OCI-LY1 (cell line): ENCODE measurements at regions not wholly inside any gene's neighbourhood (a gene's known extent, or its start where the extent isn't known, plus 50 kb on each side); places are given as distances from the start of the nearest gene placed in this dataset.

ENCODE experiments used
- H2AFZ ChIP-seq: fragments of 200-600 bp; sonication (generic), shearing (Covaris generic); 2 replicates; pipeline ENCODE4 v1.6.0; 2014; ENCODE audit warnings: antibody characterized with exemption, mild to moderate bottlenecking, low read length
- H3F3A ChIP-seq: fragments of 200-600 bp; sonication (generic), shearing (Covaris generic); 2 replicates; pipeline ENCODE4 v1.6.0; 2014; ENCODE audit warnings: mild to moderate bottlenecking, antibody characterized with exemption, low read length, moderate library complexity; ENCODE audit not compliant: insufficient read depth
- H3K27ac ChIP-seq: fragments of 200-600 bp; sonication (generic); 2 replicates; pipeline ENCODE4 v1.5.1; 2014; ENCODE audit warnings: low read length, mixed run types, mild to moderate bottlenecking, low read depth; ENCODE audit not compliant: poor library complexity, severe bottlenecking
- H3K27me3 ChIP-seq: fragments of 200-600 bp; sonication (generic); 2 replicates; pipeline ENCODE4 v1.6.0; 2014; ENCODE audit warnings: antibody characterized with exemption, mild to moderate bottlenecking, low read length, moderate library complexity; ENCODE audit not compliant: insufficient read depth
- H3K36me3 ChIP-seq: fragments of 200-600 bp; sonication (generic); 2 replicates; pipeline ENCODE4 v1.6.1; 2014; ENCODE audit warnings: mild to moderate bottlenecking, antibody characterized with exemption, low read length, moderate library complexity, mixed read lengths; ENCODE audit not compliant: insufficient read depth
- H3K4me1 ChIP-seq: fragments of 200-600 bp; sonication (generic); 2 replicates; pipeline ENCODE4 v1.5.1; 2014; ENCODE audit warnings: mild to moderate bottlenecking, low read length, moderate library complexity; ENCODE audit not compliant: insufficient read depth, severe bottlenecking
- H3K4me2 ChIP-seq: fragments of 200-600 bp; sonication (generic), shearing (Covaris generic); 2 replicates; pipeline ENCODE4 v1.6.1; 2014; ENCODE audit warnings: low read length
- H3K4me3 ChIP-seq: fragments of 200-600 bp; sonication (generic); 2 replicates; pipeline ENCODE4 v1.5.1; 2014; ENCODE audit warnings: low read length, low read depth, mild to moderate bottlenecking, mixed read lengths; ENCODE audit not compliant: poor library complexity, severe bottlenecking
- H3K79me2 ChIP-seq: fragments of 200-600 bp; shearing (Covaris generic); 2 replicates; pipeline ENCODE4 v1.6.1; 2016; ENCODE audit warnings: mixed run types, low read length, mixed read lengths; ENCODE audit not compliant: insufficient read depth
- H3K9ac ChIP-seq: fragments of 200-600 bp; sonication (generic), shearing (Covaris generic); 2 replicates; pipeline ENCODE4 v1.6.1; 2014; ENCODE audit warnings: mild to moderate bottlenecking, low read length, mixed read lengths
- H3K9me2 ChIP-seq: fragments of 200-600 bp; sonication (generic), shearing (Covaris generic); 2 replicates; pipeline ENCODE4 v1.6.1; 2014; ENCODE audit warnings: low read depth, mild to moderate bottlenecking, low read length, mixed read lengths
- H3K9me3 ChIP-seq: fragments of 200-600 bp; shearing (Covaris generic); 2 replicates; pipeline ENCODE4 v1.6.1; 2014; ENCODE audit warnings: low read length, mixed read lengths
- H4K20me1 ChIP-seq: fragments of 200-600 bp; sonication (generic), shearing (Covaris generic); 2 replicates; pipeline ENCODE4 v1.6.0; 2016; ENCODE audit warnings: mild to moderate bottlenecking, low read length; ENCODE audit not compliant: insufficient read depth
- CTCF ChIP-seq: fragments of 200-600 bp; sonication (generic), shearing (Covaris generic); IDR thresholded peaks from 2 replicates; pipeline ENCODE4 v1.5.1; 2017; ENCODE audit warnings: mild to moderate bottlenecking, antibody characterized with exemption, low read length, moderate library complexity, mixed read lengths
- EZH2 ChIP-seq: fragments of 200-600 bp; sonication (generic), shearing (Covaris generic); IDR thresholded peaks from 2 replicates; pipeline ENCODE4 v1.8.0; 2017; ENCODE audit warnings: borderline replicate concordance, mixed run types, mild to moderate bottlenecking, antibody characterized with exemption, low read length, moderate library complexity, mixed read lengths

GRCh38 chr9:129379181-129379836 is 201.2 kb upstream of the IER5L start:
- Histone ChIP-seq H3K79me2 (no peaks in the 10 kb centered on the region), H3K27me3 (peaks cover 5% of the 10 kb centered on the region), H3K9ac (no peak overlapping the region), H3K9me2 (no peaks in the 10 kb centered on the region), H4K20me1 (no peaks in the 10 kb centered on the region), H3K4me2 (no peak overlapping the region), H3K4me1 (peaks cover 6% of the 10 kb centered on the region), H3K9me3 (0 out of 2 replicates have a peak, but pooled peaks cover 2% of the 10 kb centered on the region), H3K36me3 (no peaks in the 10 kb centered on the region), H3K27ac (no peak overlapping the region), H3F3A (no peaks in the 10 kb centered on the region), H3K4me3 (no peak overlapping the region), H2AFZ (no peak overlapping the region)
- TF ChIP-seq EZH2 (no peak), CTCF (no peak)

- peaks cover 3% of the 10 kb centered on the region; the same call in 1 of the 2 replicates for H3K27me3 ChIP-seq
- no peaks in the 10 kb centered on the region for H3K79me2 ChIP-seq
- no peak overlapping the region for H2AFZ ChIP-seq
- TF ChIP-seq CTCF (no peak), EZH2 (no peak)
- no peak overlapping the region for H3K4me3 ChIP-seq
- H3K27ac ChIP-seq: no peak overlapping the region
- H3K4me1 ChIP-seq: no peaks in the 10 kb centered on the region
- H3K36me3 ChIP-seq: no peaks in the 10 kb centered on the region
- H3K9me2 ChIP-seq: no peaks in the 10 kb centered on the region
- H3F3A ChIP-seq: no peaks in the 10 kb centered on the region
- H4K20me1 ChIP-seq: no peaks in the 10 kb centered on the region
- no peak overlapping the region for H3K4me2 ChIP-seq
- no peak overlapping the region for H3K9ac ChIP-seq
- 0 out of 2 replicates have a peak, but pooled peaks cover 2% of the 10 kb centered on the region for H3K9me3 ChIP-seq
Measured at GRCh38 chr9:129377931-129378661, 200.0 kb upstream of the IER5L start.

- no peak overlapping the region for H3K4me3 ChIP-seq
- no peaks in the 10 kb centered on the region for H3K79me2 ChIP-seq
- H3K4me1 ChIP-seq: no peaks in the 10 kb centered on the region
- H2AFZ ChIP-seq: no peak overlapping the region
- no peaks in the 10 kb centered on the region for H3K36me3 ChIP-seq
- no peak overlapping the region for H3K9ac ChIP-seq
- 0 out of 2 replicates have a peak, but pooled peaks cover 2% of the 10 kb centered on the region for H3K9me3 ChIP-seq
- H3K27me3 ChIP-seq: peaks cover 3% of the 10 kb centered on the region; the same call in 1 of the 2 replicates
- no peaks in the 10 kb centered on the region for H3K9me2 ChIP-seq
- no peak overlapping the region for H3K27ac ChIP-seq
- no peaks in the 10 kb centered on the region for H3F3A ChIP-seq
- no peak overlapping the region for H3K4me2 ChIP-seq
- no peaks in the 10 kb centered on the region for H4K20me1 ChIP-seq
- TF ChIP-seq CTCF: no peak
- TF ChIP-seq EZH2: no peak
Measured at GRCh38 chr9:129377181-129377580, 199.1 kb upstream of the IER5L start.
